Prostate gland (tissue), 2 donors: ENCODE measurements at regions not wholly inside any gene's neighbourhood (a gene's known extent, or its start where the extent isn't known, plus 50 kb on each side); places are given as distances from the start of the nearest gene placed in this dataset.

Experiments
- POLR2A ChIP-seq: fragments of 450-650 bp; IDR thresholded peaks from one replicate; pipeline ENCODE4 v1.6.1; 2016; ENCODE audit warnings: antibody characterized with exemption, mild to moderate bottlenecking
- TF ChIP-seq, protein P1 (sequence below), 4 experiments: fragments of 200-600 bp in 2 of 4; fragments of 450-650 bp in 2 of 4; sonication (generic) in 2 of 4; IDR thresholded peaks; 1 replicate in 3 of 4; 2 replicates in 1 of 4; pipeline ENCODE4 v1.5.1; 2016 to 2019; ENCODE audit warnings: antibody characterized with exemption in 4 of 4, mild to moderate bottlenecking in 2 of 4, moderate library complexity in 2 of 4

DNA sequence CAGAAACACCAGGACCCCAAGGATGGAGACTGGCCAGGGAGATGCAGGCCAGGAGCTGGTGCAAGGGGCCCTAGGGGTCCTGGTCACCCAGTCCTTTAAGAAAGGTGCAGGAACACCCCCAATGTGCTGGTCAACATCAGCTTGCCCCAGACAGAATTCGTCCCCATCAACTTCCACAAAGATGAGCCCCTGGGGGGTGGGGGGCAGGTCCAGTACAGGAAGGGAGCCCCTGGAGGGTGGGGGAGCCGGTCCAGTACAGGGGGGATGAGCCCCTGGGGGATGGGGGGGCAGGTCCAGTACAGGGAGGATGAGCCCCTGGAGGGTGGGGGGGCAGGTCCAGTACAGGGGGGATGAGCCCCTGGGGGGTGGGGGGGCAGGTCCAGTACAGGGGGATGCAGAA lies 160.7 kb upstream of the SALL3 start:
- TF ChIP-seq, protein P1, sequence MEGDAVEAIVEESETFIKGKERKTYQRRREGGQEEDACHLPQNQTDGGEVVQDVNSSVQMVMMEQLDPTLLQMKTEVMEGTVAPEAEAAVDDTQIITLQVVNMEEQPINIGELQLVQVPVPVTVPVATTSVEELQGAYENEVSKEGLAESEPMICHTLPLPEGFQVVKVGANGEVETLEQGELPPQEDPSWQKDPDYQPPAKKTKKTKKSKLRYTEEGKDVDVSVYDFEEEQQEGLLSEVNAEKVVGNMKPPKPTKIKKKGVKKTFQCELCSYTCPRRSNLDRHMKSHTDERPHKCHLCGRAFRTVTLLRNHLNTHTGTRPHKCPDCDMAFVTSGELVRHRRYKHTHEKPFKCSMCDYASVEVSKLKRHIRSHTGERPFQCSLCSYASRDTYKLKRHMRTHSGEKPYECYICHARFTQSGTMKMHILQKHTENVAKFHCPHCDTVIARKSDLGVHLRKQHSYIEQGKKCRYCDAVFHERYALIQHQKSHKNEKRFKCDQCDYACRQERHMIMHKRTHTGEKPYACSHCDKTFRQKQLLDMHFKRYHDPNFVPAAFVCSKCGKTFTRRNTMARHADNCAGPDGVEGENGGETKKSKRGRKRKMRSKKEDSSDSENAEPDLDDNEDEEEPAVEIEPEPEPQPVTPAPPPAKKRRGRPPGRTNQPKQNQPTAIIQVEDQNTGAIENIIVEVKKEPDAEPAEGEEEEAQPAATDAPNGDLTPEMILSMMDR (IDR thresholded peaks at IDR 0.05), result no peak
- TF ChIP-seq POLR2A, result no peak
